Activated B cell treated with CpG ODN at 0.5 μM for 24 hours (primary cell): ENCODE measurements at regions not wholly inside any gene's neighbourhood (a gene's known extent, or its start where the extent isn't known, plus 50 kb on each side); places are given as distances from the start of the nearest gene placed in this dataset.
A peak's percentile ranks its signal among the peaks of the same experiment; 100 is the strongest.
"Not testable (repeated sequence)": the region's sequence is repeated elsewhere in the genome, so short reads cannot be mapped to it uniquely, and the experiment has no call there.

ENCODE experiments used
- ATAC-seq: fragments of 200-7000 bp; cut with Tn5 transposase; one replicate; pipeline ENCODE4 v1.10.0; 2021; ENCODE audit warnings: low read depth, mild to moderate bottlenecking, moderate library complexity
- CTCF ChIA-PET: fragments of 350-600 bp; sonication (Branson Sonifier 250); formaldehyde crosslinking; loops from one replicate; lab custom pipeline; 2021; ENCODE audit warnings: antibody characterized with exemption; lab: Charles Lee
- POLR2A ChIA-PET: fragments of 350-600 bp; sonication (Branson Sonifier 250); formaldehyde crosslinking; loops from one replicate; lab custom pipeline; 2021; ENCODE audit warnings: antibody characterized with exemption; lab: Charles Lee
- DNase-seq: peaks from one replicate; pipeline ENCODE4 v3.0.0; 2022
- H3K27ac Mint-ChIP-seq: one replicate; pipeline ENCODE4 v1.8.0; 2020; ENCODE audit warnings: mixed read lengths
- H3K27me3 Mint-ChIP-seq: one replicate; pipeline ENCODE4 v1.8.0; 2021; ENCODE audit warnings: mixed read lengths
- H3K36me3 Mint-ChIP-seq: one replicate; pipeline ENCODE4 v1.8.0; 2021; ENCODE audit warnings: low read depth, mixed read lengths
- H3K4me1 Mint-ChIP-seq: one replicate; pipeline ENCODE4 v1.8.0; 2021; ENCODE audit warnings: mixed read lengths
- H3K4me3 Mint-ChIP-seq: one replicate; pipeline ENCODE4 v1.8.0; 2020; ENCODE audit warnings: mild to moderate bottlenecking, mixed read lengths
- H3K9me3 Mint-ChIP-seq: one replicate; pipeline ENCODE4 v1.8.0; 2020; ENCODE audit warnings: mixed read lengths
- intact Hi-C: fragments of 100-400 bp; cut with micrococcal nuclease; formaldehyde crosslinking; loops from one replicate; pipeline ENCODE4 v1.15.1; 2024
- TF ChIP-seq, protein P1 (sequence below): fragments of 200-600 bp; IDR thresholded peaks from one replicate; pipeline ENCODE4 v1.8.0; 2022; ENCODE audit warnings: antibody characterized with exemption, mild to moderate bottlenecking

DNA sequence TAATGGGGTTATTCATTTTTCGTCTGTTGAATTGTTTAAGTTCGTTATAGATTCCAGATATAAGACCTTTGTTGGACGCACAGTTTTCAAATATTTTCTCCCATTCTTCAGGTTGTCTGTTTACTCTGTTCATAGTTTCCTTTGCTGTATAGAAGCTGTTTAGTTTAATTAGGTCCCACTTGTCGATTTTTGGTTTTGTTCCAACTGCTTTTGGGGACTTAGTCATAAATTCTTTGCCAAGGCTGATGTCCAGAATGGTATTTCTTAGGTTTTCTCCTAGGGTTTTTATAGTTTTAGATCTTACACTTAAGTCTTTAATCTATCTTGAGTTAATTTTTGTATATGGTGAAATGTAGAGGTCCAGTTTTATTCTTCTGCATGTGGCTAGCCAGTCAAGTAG is 58.9 kb upstream of the ZNF280D start:
- CTCF ChIA-PET: no interaction called here

DNA sequence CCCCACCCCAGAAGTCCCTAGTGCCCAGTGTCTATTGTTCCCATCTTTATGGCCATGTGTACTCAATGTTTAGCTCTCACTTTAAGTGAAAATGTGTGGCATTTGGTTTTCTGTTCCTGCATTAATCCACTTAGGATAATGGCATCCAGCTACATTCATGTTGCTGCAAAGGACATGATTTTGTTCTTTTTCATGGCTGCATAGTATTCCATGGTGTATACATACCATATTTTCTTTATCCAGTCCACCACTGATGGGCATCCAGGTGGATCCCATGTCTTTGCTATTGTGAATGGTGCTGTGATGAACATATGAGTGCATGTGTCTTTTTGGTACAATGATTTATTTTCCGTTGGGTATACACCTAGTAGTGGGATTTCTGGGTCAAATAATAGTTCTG is 58.2 kb upstream of the ZNF280D start:
- H3K36me3 Mint-ChIP-seq, POLR2A ChIA-PET, CTCF ChIA-PET, ATAC-seq, intact Hi-C loops, H3K4me3 Mint-ChIP-seq, H3K27me3 Mint-ChIP-seq, H3K27ac Mint-ChIP-seq, DNase-seq, H3K4me1 Mint-ChIP-seq: not testable (repeated sequence)
- peaks cover 17% of the 10 kb centered on the region for H3K9me3 Mint-ChIP-seq

More for the DNA sequence above, 58.9 kb upstream of the ZNF280D start:
- ATAC-seq: no peak
- Mint-ChIP-seq H3K36me3 (peaks cover 4% of the 10 kb centered on the region), H3K4me3 (no peak overlapping the region), H3K9me3 (peaks cover 17% of the 10 kb centered on the region), H3K27ac (no peak overlapping the region), H3K4me1 (peaks cover under 1% of the 10 kb centered on the region), H3K27me3 (no peaks in the 10 kb centered on the region)
- DNase-seq: no peak
- POLR2A ChIA-PET: no interaction called here
- intact Hi-C loops: no loop called here
- TF ChIP-seq, protein P1, sequence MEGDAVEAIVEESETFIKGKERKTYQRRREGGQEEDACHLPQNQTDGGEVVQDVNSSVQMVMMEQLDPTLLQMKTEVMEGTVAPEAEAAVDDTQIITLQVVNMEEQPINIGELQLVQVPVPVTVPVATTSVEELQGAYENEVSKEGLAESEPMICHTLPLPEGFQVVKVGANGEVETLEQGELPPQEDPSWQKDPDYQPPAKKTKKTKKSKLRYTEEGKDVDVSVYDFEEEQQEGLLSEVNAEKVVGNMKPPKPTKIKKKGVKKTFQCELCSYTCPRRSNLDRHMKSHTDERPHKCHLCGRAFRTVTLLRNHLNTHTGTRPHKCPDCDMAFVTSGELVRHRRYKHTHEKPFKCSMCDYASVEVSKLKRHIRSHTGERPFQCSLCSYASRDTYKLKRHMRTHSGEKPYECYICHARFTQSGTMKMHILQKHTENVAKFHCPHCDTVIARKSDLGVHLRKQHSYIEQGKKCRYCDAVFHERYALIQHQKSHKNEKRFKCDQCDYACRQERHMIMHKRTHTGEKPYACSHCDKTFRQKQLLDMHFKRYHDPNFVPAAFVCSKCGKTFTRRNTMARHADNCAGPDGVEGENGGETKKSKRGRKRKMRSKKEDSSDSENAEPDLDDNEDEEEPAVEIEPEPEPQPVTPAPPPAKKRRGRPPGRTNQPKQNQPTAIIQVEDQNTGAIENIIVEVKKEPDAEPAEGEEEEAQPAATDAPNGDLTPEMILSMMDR: no peak

DNA sequence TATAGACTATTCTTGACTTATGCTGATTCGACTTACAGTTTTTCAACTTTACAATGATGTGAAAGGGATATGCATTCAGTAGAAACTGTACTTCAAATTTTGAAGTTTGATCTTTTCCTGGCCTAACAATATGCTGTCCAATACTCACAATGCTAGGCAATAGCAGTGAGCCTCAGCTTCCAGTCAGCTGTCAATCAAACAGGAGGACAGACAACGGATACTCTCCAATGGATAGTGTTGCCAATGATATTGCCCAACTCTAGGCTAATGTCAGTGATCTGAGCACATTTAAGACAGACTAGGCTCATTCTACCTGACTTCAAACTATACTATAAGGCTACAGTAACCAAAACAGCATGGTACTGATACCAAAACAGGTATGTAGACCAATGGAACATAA is 55.0 kb upstream of the ZNF280D start:
- Mint-ChIP-seq H3K36me3 (peaks cover 4% of the 10 kb centered on the region), H3K9me3 (peaks cover 15% of the 10 kb centered on the region), H3K4me1 (peaks cover 6% of the 10 kb centered on the region), H3K4me3 (no peak overlapping the region), H3K27me3 (no peaks in the 10 kb centered on the region), H3K27ac (no peak overlapping the region)
- intact Hi-C loops: no loop called here
- TF ChIP-seq, protein P1: no peak
- CTCF ChIA-PET: no interaction called here
- POLR2A ChIA-PET: no interaction called here
- DNase-seq: no peak
- ATAC-seq: no peak

DNA sequence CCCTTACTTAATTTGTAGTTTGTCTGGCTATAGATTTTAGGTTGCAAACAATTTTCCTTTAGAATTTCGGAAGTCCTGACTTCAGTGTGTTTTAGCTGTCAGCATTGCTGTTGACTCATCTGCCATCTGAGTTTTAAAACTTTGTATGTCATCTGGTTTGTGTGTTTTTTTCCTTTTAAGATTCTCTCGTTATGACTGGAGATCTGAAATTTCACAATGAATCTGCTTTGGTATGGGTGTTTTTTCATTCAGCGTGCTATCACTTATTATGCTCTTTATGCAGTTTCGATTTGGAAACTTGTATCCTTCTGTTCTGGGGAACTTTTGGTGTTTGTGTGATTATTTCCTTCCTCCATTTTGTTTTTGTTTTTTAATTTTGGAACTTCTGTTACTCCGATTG is 53.7 kb upstream of the ZNF280D start:
- TF ChIP-seq, protein P1: no peak
- Mint-ChIP-seq H3K27me3 (no peaks in the 10 kb centered on the region), H3K4me3 (no peak overlapping the region), H3K27ac (no peak overlapping the region), H3K4me1 (peaks cover 6% of the 10 kb centered on the region), H3K36me3 (no peaks in the 10 kb centered on the region), H3K9me3 (peaks cover 6% of the 10 kb centered on the region)
- DNase-seq (no peak), ATAC-seq (peak; percentile 31)
- intact Hi-C loops: loop anchor here (2.0 kb wide), 1 partner anchor 54 kb away; the partner anchor contains the start of gene ZNF280D
- POLR2A ChIA-PET: interaction anchor here (0.8 kb wide), 1 partner anchor 19 kb away, joined by 3 read pairs; no protein-coding TSS in a partner anchor
- CTCF ChIA-PET: interaction anchor here (0.7 kb wide), 1 partner anchor 520 kb away, joined by 3 read pairs; no protein-coding TSS in a partner anchor

DNA sequence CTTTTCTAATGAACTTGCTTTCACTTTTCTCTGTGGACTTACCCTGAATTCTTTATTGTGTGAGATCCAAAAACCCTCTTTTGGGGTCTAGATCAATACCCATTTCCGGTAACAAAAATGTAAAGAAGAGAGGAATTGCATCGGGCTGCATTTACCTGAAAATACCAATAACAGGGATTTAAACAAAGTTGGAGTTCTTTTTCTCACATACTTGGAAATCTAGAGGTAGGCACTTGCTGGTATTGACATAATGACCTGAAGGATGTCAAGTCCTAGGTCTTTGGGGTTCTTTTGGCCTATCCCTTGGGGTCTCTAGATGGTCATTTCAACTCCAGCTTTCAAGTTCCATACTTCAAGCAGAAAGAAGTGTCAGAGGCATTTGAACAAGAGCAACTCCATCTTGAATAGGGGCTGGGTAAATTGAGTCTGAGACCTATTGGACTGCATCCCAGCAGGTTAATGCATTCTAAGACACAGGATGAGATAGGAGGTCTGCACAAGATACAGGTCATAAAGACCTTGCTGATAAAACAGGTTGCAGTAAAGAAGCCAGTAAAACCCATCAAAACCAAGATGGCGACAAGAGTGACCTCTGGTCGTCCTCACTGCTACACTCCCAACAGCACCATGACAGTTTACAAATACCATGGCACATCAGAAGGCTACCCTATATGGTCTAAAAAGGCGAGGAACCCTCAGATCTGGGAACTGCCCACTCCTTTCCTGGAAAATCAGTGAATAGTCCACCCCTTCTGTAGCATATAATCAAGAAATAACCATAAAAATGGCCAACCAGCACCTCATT is 50.8 kb upstream of the ZNF280D start:
- intact Hi-C loops: loop anchor here (2.0 kb wide), 1 partner anchor 23 kb away; no protein-coding TSS in a partner anchor
- peaks cover 14% of the 10 kb centered on the region for H3K4me1 Mint-ChIP-seq
- H3K9me3 Mint-ChIP-seq: peaks cover 3% of the 10 kb centered on the region
- no peak for ATAC-seq
- no peak overlapping the region for H3K27ac Mint-ChIP-seq
- no peaks in the 10 kb centered on the region for H3K36me3 Mint-ChIP-seq
- POLR2A ChIA-PET: no interaction called here
- DNase-seq: no peak
- CTCF ChIA-PET: no interaction called here
- H3K27me3 Mint-ChIP-seq: no peaks in the 10 kb centered on the region
- TF ChIP-seq, protein P1: no peak
- no peak overlapping the region for H3K4me3 Mint-ChIP-seq
